NCI-H226 (cell line): ENCODE measurements at regions not wholly inside any gene's neighbourhood (a gene's known extent, or its start where the extent isn't known, plus 50 kb on each side); places are given as distances from the start of the nearest gene placed in this dataset.

Source experiments
- DNase-seq: peaks from one replicate; pipeline ENCODE4 v3.0.0-alpha.2; 2015

DNA sequence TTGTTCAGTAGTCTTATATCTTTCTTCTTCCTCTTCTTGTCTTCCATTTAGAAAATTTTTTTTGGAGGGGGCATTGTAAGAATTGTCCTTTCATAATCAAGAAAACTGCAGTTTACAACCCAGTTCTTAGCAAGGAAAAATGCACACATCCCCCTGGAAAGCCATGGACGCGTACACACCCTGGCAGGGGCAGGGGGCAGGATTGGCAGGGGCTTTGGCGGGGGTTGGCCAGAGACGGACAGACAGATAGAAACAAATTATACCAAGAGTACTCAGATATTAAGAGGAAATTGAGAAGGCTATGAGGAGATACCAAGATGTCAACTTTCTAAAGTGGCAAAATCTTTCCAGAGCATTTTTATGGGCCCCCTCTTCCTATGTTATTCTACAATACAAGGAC, 322.5 kb upstream of the CPXCR1 start:
- DNase-seq, result no peak

DNA sequence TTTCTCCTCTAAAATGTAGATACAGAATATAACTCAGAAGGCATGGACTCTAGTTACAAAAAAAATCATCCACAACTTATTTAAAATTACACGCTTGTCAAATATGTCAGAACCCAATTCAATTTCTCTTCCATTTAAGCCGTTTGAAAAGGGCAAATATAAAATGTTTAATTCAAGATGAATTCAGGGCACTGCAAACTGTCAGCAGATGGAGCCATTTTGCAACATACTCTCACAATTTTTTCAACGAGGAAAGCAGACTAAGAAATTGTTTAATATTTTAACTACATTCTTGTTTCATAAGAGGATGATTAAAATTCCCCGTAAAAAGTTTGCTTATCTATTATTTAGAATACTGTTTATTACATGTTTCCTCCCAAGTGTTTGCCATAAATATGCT, 321.3 kb upstream of the CPXCR1 start:
- DNase-seq, result no peak

DNA sequence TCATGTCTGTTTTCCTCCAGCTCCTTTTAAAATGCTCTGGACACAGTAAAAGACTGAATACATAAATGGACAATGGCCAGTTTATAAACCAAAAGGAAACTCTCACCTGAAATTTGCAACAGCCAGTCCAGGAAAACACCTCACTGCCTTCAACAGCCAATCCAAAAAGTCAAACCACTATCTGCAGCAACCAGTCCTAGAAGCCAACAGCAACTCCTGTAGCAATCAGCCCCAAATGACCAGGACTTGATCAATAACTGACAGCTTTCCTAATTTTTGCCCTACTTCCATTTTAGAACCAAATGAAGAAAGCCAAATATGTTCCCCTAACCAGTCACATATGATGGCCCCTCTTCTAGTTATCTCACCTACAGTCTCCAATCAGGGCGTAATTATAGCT, 309.5 kb upstream of the CPXCR1 start:
- no peak for DNase-seq

DNA sequence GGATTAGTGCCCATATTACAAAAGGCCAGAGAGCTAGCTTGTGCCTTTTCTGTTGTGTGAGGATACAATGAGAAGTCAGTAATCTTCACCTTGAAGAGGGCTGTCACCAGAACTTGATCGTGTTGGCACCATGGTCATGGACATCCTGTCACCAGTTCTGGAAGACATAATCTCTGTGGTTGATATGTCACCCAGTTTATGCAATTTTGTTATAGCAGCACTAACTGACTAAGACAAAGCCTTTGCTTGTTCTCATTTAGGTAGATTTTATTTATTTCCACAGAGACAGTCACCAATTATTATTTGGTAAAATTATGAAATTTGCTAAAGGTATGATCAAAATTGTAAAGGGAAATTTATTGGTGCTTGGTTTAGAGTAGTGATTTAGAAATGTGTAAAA, 308.8 kb upstream of the CPXCR1 start:
- no peak for DNase-seq

DNA sequence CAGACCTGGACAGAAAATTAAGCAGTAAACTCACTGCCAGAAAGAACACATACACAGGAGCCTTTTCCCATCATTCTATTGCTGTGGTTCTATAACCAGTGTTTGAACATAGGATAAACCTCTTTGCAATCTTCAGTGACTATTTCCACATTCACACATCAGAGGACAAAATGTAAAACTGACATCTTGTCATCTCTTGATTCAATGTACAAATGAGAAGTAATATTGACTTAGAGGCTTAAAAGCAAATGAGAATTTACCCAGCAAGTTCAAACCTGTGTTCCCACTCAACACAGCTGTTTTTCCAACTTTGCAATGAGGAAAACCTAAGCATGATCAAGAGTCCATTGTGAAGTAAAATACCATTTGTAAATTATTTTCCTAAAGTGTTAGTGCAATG, 307.1 kb upstream of the CPXCR1 start:
- DNase-seq, result no peak
